Uterus (tissue), 3 donors: ENCODE measurements at regions not wholly inside any gene's neighbourhood (a gene's known extent, or its start where the extent isn't known, plus 50 kb on each side); places are given as distances from the start of the nearest gene placed in this dataset.

Source experiments
- DNase-seq, 2 donors: peaks; one replicate each; pipeline ENCODE4 v3.0.0-alpha.2; 2019 to 2020
- H3K27ac ChIP-seq, 2 donors: fragments of 200-600 bp; sonication (generic); 1 replicate in 1 of 2; 2 replicates in 1 of 2; pipeline ENCODE4 v1.5.1; 2016 to 2018
- H3K27me3 ChIP-seq, 2 donors: fragments of 200-600 bp; sonication (generic); one replicate each; pipeline ENCODE4 v1.5.1; 2018 to 2019; ENCODE audit warnings: control low read depth in 1 of 2
- H3K36me3 ChIP-seq, 2 donors: fragments of 200-600 bp; sonication (generic); one replicate each; pipeline ENCODE4 v1.5.1; 2019; ENCODE audit warnings: control low read depth in 1 of 2
- H3K4me1 ChIP-seq, 2 donors: fragments of 200-600 bp; sonication (generic); one replicate each; pipeline ENCODE4 v1.5.1; 2018 to 2019; ENCODE audit warnings: control low read depth in 1 of 2
- H3K4me3 ChIP-seq, 2 donors: fragments of 200-600 bp; sonication (generic); 1 replicate in 1 of 2; 2 replicates in 1 of 2; pipeline ENCODE4 v1.5.1; 2018 to 2019; ENCODE audit warnings: mild to moderate bottlenecking in 1 of 2
- H3K9me3 ChIP-seq, 2 donors: fragments of 200-600 bp; sonication (generic); one replicate each; pipeline ENCODE4 v1.5.1; 2019; ENCODE audit warnings: control low read depth in 1 of 2
- CTCF ChIP-seq, 4 experiments: fragments of 200-600 bp in 2 of 4; fragments of 450-650 bp in 2 of 4; sonication (generic) in 2 of 4; IDR thresholded peaks; one replicate each; pipeline ENCODE4 v1.5.1; 2016 to 2019; ENCODE audit warnings: antibody characterized with exemption in 4 of 4, mild to moderate bottlenecking in 2 of 4, moderate library complexity in 1 of 4
- POLR2A ChIP-seq, 2 donors: fragments of 450-650 bp; IDR thresholded peaks; one replicate each; pipeline ENCODE4 v1.6.1; 2016; ENCODE audit warnings: antibody characterized with exemption in 2 of 2, mild to moderate bottlenecking in 1 of 2, moderate library complexity in 1 of 2
- intact Hi-C: fragments of 100-400 bp; cut with DNase I; formaldehyde crosslinking; loops from one replicate; pipeline ENCODE4 v1.15.1; 2023; ENCODE audit warnings: low total_unique reads
- donor health status: DM: yes; HTN: yes; CAD: no.

GRCh38 chr5:153099328-153099727, 391.1 kb upstream of the GRIA1 start:
- Histone ChIP-seq H3K4me1 (no peaks in the 10 kb centered on the region), H3K36me3 (no peaks in the 10 kb centered on the region), H3K9me3 (no peaks in the 10 kb centered on the region), H3K27ac (no peak overlapping the region), H3K27me3 (no peaks in the 10 kb centered on the region), H3K4me3 (no peak overlapping the region)
- intact Hi-C loops: no loop called here
- DNase-seq: no peak
- TF ChIP-seq CTCF (IDR thresholded peaks at IDR 0.05): no peak
- no peak for TF ChIP-seq POLR2A (IDR thresholded peaks at IDR 0.05)

GRCh38 chr5:153101235-153102180, 389.0 kb upstream of the GRIA1 start:
- Histone ChIP-seq H3K27me3 (no peaks in the 10 kb centered on the region), H3K4me3 (no peak overlapping the region), H3K4me1 (no peaks in the 10 kb centered on the region), H3K36me3 (no peaks in the 10 kb centered on the region), H3K9me3 (no peaks in the 10 kb centered on the region), H3K27ac (no peak overlapping the region)
- DNase-seq: no peak
- TF ChIP-seq POLR2A (IDR thresholded peaks at IDR 0.05) (no peak), CTCF (IDR thresholded peaks at IDR 0.05) (no peak)
- intact Hi-C loops: no loop called here

GRCh38 chr5:153116916-153117315, 373.6 kb upstream of the GRIA1 start:
- Histone ChIP-seq H3K4me3 (no peak overlapping the region), H3K9me3 (no peaks in the 10 kb centered on the region), H3K36me3 (no peaks in the 10 kb centered on the region), H3K27ac (no peak overlapping the region), H3K4me1 (no peaks in the 10 kb centered on the region), H3K27me3 (no peaks in the 10 kb centered on the region)
- TF ChIP-seq POLR2A (IDR thresholded peaks at IDR 0.05) (no peak), CTCF (IDR thresholded peaks at IDR 0.05) (no peak)
- intact Hi-C loops: no loop called here
- DNase-seq: no peak

- Histone ChIP-seq H3K27ac (no peak overlapping the region), H3K4me3 (no peak overlapping the region), H3K27me3 (no peaks in the 10 kb centered on the region), H3K9me3 (no peaks in the 10 kb centered on the region), H3K36me3 (no peaks in the 10 kb centered on the region), H3K4me1 (no peaks in the 10 kb centered on the region)
- TF ChIP-seq CTCF (IDR thresholded peaks at IDR 0.05) (no peak), POLR2A (IDR thresholded peaks at IDR 0.05) (no peak)
- intact Hi-C loops: no loop called here
- DNase-seq: no peak
Observed at GRCh38 chr5:153118018-153118417, 372.5 kb upstream of the GRIA1 start.

GRCh38 chr5:153122403-153122802, 368.1 kb upstream of the GRIA1 start:
- DNase-seq: no peak
- Histone ChIP-seq H3K4me3 (no peak overlapping the region), H3K9me3 (no peaks in the 10 kb centered on the region), H3K27me3 (no peaks in the 10 kb centered on the region), H3K27ac (no peak overlapping the region), H3K36me3 (no peaks in the 10 kb centered on the region), H3K4me1 (no peaks in the 10 kb centered on the region)
- intact Hi-C loops: no loop called here
- TF ChIP-seq CTCF (IDR thresholded peaks at IDR 0.05): no peak
